ENCODE measurements at regions not wholly inside any gene's neighbourhood (a gene's known extent, or its start where the extent isn't known, plus 50 kb on each side); places are given as distances from the start of the nearest gene placed in this dataset.

- TF ChIP-seq POLR2A (IDR thresholded peaks at IDR 0.05) (no peak), CTCF (IDR thresholded peaks at IDR 0.05) (no peak)
Observed at GRCh38 chr4:20617678-20618396, 82.4 kb upstream of the PACRGL start.
